SK-N-MC (cell line): ENCODE measurements at regions not wholly inside any gene's neighbourhood (a gene's known extent, or its start where the extent isn't known, plus 50 kb on each side); places are given as distances from the start of the nearest gene placed in this dataset.

Experiments used
- EZH2 ChIP-seq: fragments of 200-600 bp; sonication (generic); IDR thresholded peaks from one replicate; pipeline ENCODE4 v1.6.1; 2017; ENCODE audit warnings: antibody characterized with exemption
- FOXP2 ChIP-seq: optimal IDR thresholded peaks from 2 replicates; pipeline ENCODE3; 2011; ENCODE audit warnings: mild to moderate bottlenecking, moderate library complexity; ENCODE audit not compliant: insufficient read depth; ENCODE audit errors: extremely low read length, control extremely low read depth
- POLR2AphosphoS5 ChIP-seq: IDR thresholded peaks from 2 replicates; pipeline ENCODE4 v1.6.1; 2012; ENCODE audit warnings: mild to moderate bottlenecking, low read depth, low read length, borderline replicate concordance

DNA sequence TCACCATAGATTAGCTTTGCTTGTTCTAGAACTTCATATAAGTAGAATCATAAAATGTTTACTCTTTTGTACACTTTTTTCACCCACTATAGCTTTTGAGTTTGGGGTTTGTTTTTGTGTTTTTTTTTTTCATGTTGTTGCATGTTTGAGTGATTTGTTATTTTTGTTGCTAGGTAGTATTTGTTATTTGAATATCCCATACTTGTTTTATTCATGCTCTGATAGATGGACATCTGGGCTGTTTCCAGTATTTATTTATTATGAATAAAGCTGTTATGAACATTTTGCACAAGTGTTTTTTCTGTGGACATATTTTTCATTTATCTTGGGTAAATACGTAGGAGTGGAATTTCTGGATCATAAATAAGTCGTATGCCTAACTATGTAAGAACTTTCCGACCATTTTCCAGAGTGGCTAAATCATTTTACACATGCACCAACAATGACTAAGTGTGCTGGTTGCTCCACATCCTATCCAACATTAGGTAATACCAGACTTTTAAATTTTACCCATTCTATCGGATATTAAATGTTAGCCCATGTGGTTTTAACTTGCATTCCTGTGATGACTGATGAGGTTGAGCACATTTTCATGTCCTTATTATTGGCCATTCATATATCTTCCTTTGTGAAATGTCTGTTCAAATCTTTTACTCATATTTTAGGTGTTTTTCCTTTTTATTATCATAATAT lies 69.1 kb upstream of the NR4A3 start:
- no peak for TF ChIP-seq EZH2
- TF ChIP-seq FOXP2 = no peak
- TF ChIP-seq POLR2AphosphoS5 = no peak
